ENCODE measurements at regions not wholly inside any gene's neighbourhood (a gene's known extent, or its start where the extent isn't known, plus 50 kb on each side); places are given as distances from the start of the nearest gene placed in this dataset.
"Not testable (repeated sequence)": the region's sequence is repeated elsewhere in the genome, so short reads cannot be mapped to it uniquely, and the experiment has no call there.

DNA sequence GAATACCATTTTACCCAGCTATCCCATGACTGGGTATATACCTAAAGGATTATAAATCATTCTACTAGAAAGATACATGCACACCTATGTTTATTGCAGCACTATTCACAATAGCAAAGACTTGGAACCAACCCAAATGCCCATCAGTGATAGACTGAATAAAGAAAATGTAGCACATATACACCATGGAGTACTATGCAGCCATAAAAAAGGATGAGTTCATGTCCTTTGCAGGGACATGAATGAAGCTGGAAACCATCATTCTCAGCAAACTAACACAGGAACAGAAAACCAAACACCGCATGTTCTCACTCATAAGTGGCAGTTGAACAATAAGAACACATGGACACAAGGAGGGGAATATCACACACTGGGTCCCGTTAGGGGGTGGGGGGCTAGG, 191.9 kb upstream of the POU5F2 start:
- TF ChIP-seq EZH2 (IDR thresholded peaks at IDR 0.05; ENCODE audit: insufficient read depth, poor library complexity, severe bottlenecking); EZH2phosphoT487 (IDR thresholded peaks at IDR 0.05; ENCODE audit: insufficient read depth, low read depth): not testable (repeated sequence)

Data from GM23248 (cell line).